Thyroid gland (tissue), 4 donors: ENCODE measurements at regions not wholly inside any gene's neighbourhood (a gene's known extent, or its start where the extent isn't known, plus 50 kb on each side); places are given as distances from the start of the nearest gene placed in this dataset.

Source experiments
- CTCF ChIP-seq, 6 experiments: fragments of 200-600 bp in 3 of 6; fragments of 450-650 bp in 3 of 6; sonication (generic) in 3 of 6; IDR thresholded peaks; one replicate each; pipeline ENCODE4 v1.5.1; 2016 to 2019; ENCODE audit warnings: antibody characterized with exemption in 6 of 6, mild to moderate bottlenecking in 2 of 6, inconsistent platforms in 1 of 6, moderate library complexity in 1 of 6
- POLR2A ChIP-seq, 2 donors: fragments of 450-650 bp; IDR thresholded peaks; one replicate each; pipeline ENCODE4 v1.6.1; 2017; ENCODE audit warnings: antibody characterized with exemption in 2 of 2, mild to moderate bottlenecking in 2 of 2, moderate library complexity in 1 of 2

DNA sequence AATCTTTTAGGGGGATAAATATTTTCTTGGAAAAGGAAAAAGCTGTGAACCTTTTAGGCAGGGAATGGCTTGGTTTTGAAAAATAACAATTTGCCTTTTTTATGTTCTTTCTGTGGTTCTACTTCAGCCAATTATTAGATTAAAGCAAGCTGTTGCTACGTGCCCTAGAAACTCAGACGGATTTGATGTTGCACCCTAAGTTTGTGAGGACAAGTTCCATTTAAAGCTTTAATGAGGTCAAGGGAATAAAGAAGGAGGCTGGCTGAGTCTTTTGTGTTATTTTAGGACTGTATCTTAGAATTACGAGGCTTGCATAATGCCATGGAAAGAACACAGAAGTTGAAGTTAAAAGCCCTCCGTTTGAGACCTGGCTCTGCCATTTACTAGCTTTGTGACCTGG, 216.9 kb downstream of the NUF2 start:
- no peak for TF ChIP-seq CTCF (IDR thresholded peaks at IDR 0.05)
- TF ChIP-seq POLR2A (IDR thresholded peaks at IDR 0.05), result no peak
